SK-N-SH (cell line): ENCODE measurements at regions not wholly inside any gene's neighbourhood (a gene's known extent, or its start where the extent isn't known, plus 50 kb on each side); places are given as distances from the start of the nearest gene placed in this dataset.
"Not testable (repeated sequence)": the region's sequence is repeated elsewhere in the genome, so short reads cannot be mapped to it uniquely, and the experiment has no call there.

Experiments used
- EZH2phosphoT487 ChIP-seq: fragments of 200-600 bp; sonication (generic); IDR thresholded peaks from 2 replicates; pipeline ENCODE4 v1.6.1; 2017; ENCODE audit warnings: low read depth, mixed run types, mild to moderate bottlenecking, antibody characterized with exemption, moderate library complexity, borderline replicate concordance
- GABPA ChIP-seq: IDR thresholded peaks from 2 replicates; pipeline ENCODE4 v1.4.0; 2012; ENCODE audit warnings: low read depth, mild to moderate bottlenecking
- TAF1 ChIP-seq: IDR thresholded peaks from 2 replicates; pipeline ENCODE4 v1.6.1; 2012; ENCODE audit warnings: low read depth, mild to moderate bottlenecking, low read length, moderate library complexity, borderline replicate concordance
- USF2 ChIP-seq: fragments of 150-350 bp; IDR thresholded peaks from 2 replicates; pipeline ENCODE4 v1.6.1; 2017; ENCODE audit warnings: antibody characterized with exemption, low read length, low read depth, borderline replicate concordance
- TF ChIP-seq, protein P1 (sequence below): IDR thresholded peaks from 2 replicates; pipeline ENCODE4 v1.4.0; 2012; ENCODE audit warnings: low read depth
- TF ChIP-seq, protein P2 (sequence below): fragments of 200-600 bp; sonication (generic); IDR thresholded peaks from 2 replicates; pipeline ENCODE4 v1.6.1; 2017; ENCODE audit warnings: antibody characterized with exemption, mild to moderate bottlenecking, moderate library complexity

DNA sequence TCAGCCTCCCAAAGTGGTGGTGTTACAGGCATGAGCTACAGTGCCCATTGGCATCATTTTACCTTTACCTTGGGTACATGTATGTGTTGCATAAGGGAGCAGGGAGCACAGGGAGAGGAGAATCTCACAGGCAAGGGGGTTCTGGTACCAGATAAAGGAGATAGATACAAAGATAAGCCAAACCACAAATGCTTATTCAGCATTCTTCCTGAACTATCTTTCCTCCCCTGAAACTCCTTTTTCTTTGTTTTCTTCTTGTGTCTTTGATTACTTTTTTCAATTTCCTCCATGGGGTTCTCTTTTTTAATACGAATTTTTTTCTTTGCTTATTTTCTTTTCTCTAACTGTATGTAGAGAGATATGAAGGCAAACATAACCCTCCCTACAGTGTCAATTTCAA, 193.8 kb downstream of the SPDYE17 start:
- TF ChIP-seq TAF1, USF2, GABPA, EZH2phosphoT487: not testable (repeated sequence)
- TF ChIP-seq, protein P1, sequence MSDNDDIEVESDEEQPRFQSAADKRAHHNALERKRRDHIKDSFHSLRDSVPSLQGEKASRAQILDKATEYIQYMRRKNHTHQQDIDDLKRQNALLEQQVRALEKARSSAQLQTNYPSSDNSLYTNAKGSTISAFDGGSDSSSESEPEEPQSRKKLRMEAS, result not testable (repeated sequence)
- TF ChIP-seq, protein P2, sequence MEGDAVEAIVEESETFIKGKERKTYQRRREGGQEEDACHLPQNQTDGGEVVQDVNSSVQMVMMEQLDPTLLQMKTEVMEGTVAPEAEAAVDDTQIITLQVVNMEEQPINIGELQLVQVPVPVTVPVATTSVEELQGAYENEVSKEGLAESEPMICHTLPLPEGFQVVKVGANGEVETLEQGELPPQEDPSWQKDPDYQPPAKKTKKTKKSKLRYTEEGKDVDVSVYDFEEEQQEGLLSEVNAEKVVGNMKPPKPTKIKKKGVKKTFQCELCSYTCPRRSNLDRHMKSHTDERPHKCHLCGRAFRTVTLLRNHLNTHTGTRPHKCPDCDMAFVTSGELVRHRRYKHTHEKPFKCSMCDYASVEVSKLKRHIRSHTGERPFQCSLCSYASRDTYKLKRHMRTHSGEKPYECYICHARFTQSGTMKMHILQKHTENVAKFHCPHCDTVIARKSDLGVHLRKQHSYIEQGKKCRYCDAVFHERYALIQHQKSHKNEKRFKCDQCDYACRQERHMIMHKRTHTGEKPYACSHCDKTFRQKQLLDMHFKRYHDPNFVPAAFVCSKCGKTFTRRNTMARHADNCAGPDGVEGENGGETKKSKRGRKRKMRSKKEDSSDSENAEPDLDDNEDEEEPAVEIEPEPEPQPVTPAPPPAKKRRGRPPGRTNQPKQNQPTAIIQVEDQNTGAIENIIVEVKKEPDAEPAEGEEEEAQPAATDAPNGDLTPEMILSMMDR, result not testable (repeated sequence)
